Smooth muscle cell (in vitro differentiated cells): ENCODE measurements at regions not wholly inside any gene's neighbourhood (a gene's known extent, or its start where the extent isn't known, plus 50 kb on each side); places are given as distances from the start of the nearest gene placed in this dataset.

Experiments
- DNase-seq: peaks from one replicate; lab custom pipeline; 2025; ENCODE audit not compliant: unreplicated experiment; lab: John Stamatoyannopoulos, UW
- H2AFZ ChIP-seq: fragments of 200-600 bp; sonication (generic); 2 replicates; pipeline ENCODE4 v1.6.0; 2016; ENCODE audit warnings: antibody characterized with exemption, low read depth, mild to moderate bottlenecking
- H3F3A ChIP-seq: fragments of 200-600 bp; sonication (generic); 2 replicates; pipeline ENCODE4 v1.6.0; 2017; ENCODE audit warnings: antibody characterized with exemption, low read depth
- H3K27ac ChIP-seq: fragments of 200-600 bp; sonication (generic); 2 replicates; pipeline ENCODE4 v1.5.1; 2016; ENCODE audit warnings: low read depth, mild to moderate bottlenecking
- H3K27me3 ChIP-seq: fragments of 200-600 bp; sonication (generic); 2 replicates; pipeline ENCODE4 v1.6.1; 2016; ENCODE audit warnings: low read depth, mild to moderate bottlenecking
- H3K36me3 ChIP-seq: fragments of 200-600 bp; sonication (generic); 2 replicates; pipeline ENCODE4 v1.5.1; 2016; ENCODE audit warnings: low read depth
- H3K4me1 ChIP-seq: fragments of 200-600 bp; sonication (generic); 2 replicates; pipeline ENCODE4 v1.5.1; 2016; ENCODE audit warnings: low read depth
- H3K4me2 ChIP-seq: fragments of 200-600 bp; sonication (generic); 2 replicates; pipeline ENCODE4 v1.6.0; 2016; ENCODE audit warnings: mild to moderate bottlenecking
- H3K4me3 ChIP-seq: fragments of 200-600 bp; sonication (generic); 2 replicates; pipeline ENCODE4 v1.5.1; 2016; ENCODE audit warnings: mild to moderate bottlenecking
- H3K79me2 ChIP-seq: fragments of 200-600 bp; sonication (generic); 2 replicates; pipeline ENCODE4 v1.6.0; 2016; ENCODE audit warnings: low read depth, mild to moderate bottlenecking
- H3K9ac ChIP-seq: fragments of 200-600 bp; sonication (generic); 2 replicates; pipeline ENCODE4 v1.6.0; 2016; ENCODE audit warnings: low read depth
- H3K9me3 ChIP-seq: fragments of 200-600 bp; sonication (generic); replicated peaks from 2 replicates; pipeline ENCODE4 v1.5.1; 2016; ENCODE audit warnings: low read depth
- H4K20me1 ChIP-seq: fragments of 200-600 bp; sonication (generic); 2 replicates; pipeline ENCODE4 v1.6.0; 2016; ENCODE audit warnings: low read depth
- WGBS: methylation state at CpG from one replicate; pipeline ENCODE4 v1.1.7; 2016; ENCODE audit warnings: low lambda C conversion rate; 5-methylcytosine and 5-hydroxymethylcytosine counted together
- TF ChIP-seq, protein P1 (sequence below): fragments of 200-600 bp; sonication (generic); IDR thresholded peaks from 2 replicates; pipeline ENCODE4 v1.5.1; 2017; ENCODE audit warnings: borderline replicate concordance, mild to moderate bottlenecking, antibody characterized with exemption; ENCODE audit not compliant: insufficient read depth, poor library complexity, severe bottlenecking

- H3K4me2 ChIP-seq = no peak overlapping the region
- no peak overlapping the region for H3K4me3 ChIP-seq
- no peaks in the 10 kb centered on the region for H3K79me2 ChIP-seq
- no peaks in the 10 kb centered on the region for H3K27me3 ChIP-seq
- no peaks in the 10 kb centered on the region for H3F3A ChIP-seq
- TF ChIP-seq, protein P1, sequence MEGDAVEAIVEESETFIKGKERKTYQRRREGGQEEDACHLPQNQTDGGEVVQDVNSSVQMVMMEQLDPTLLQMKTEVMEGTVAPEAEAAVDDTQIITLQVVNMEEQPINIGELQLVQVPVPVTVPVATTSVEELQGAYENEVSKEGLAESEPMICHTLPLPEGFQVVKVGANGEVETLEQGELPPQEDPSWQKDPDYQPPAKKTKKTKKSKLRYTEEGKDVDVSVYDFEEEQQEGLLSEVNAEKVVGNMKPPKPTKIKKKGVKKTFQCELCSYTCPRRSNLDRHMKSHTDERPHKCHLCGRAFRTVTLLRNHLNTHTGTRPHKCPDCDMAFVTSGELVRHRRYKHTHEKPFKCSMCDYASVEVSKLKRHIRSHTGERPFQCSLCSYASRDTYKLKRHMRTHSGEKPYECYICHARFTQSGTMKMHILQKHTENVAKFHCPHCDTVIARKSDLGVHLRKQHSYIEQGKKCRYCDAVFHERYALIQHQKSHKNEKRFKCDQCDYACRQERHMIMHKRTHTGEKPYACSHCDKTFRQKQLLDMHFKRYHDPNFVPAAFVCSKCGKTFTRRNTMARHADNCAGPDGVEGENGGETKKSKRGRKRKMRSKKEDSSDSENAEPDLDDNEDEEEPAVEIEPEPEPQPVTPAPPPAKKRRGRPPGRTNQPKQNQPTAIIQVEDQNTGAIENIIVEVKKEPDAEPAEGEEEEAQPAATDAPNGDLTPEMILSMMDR = no peak
- H3K9ac ChIP-seq = no peak overlapping the region
- DNase-seq = no peak
- no peak overlapping the region for H2AFZ ChIP-seq
- WGBS = 90% methylated on average over 1 of the region's 1 CpG
- no peaks in the 10 kb centered on the region for H3K36me3 ChIP-seq
- no peaks in the 10 kb centered on the region for H3K4me1 ChIP-seq
- H3K9me3 ChIP-seq = no peaks in the 10 kb centered on the region
- H4K20me1 ChIP-seq = no peaks in the 10 kb centered on the region
- no peak overlapping the region for H3K27ac ChIP-seq
Measured at GRCh38 chr7:46237466-46237865, 316.4 kb upstream of the IGFBP3 start.

- Histone ChIP-seq H4K20me1 (no peaks in the 10 kb centered on the region), H3K79me2 (no peaks in the 10 kb centered on the region), H3K27me3 (no peaks in the 10 kb centered on the region), H3K9me3 (no peaks in the 10 kb centered on the region), H2AFZ (no peak overlapping the region), H3K4me3 (no peak overlapping the region), H3K4me2 (no peak overlapping the region), H3K4me1 (peaks cover 13% of the 10 kb centered on the region), H3K27ac (no peak overlapping the region), H3F3A (peaks cover 13% of the 10 kb centered on the region), H3K36me3 (no peaks in the 10 kb centered on the region), H3K9ac (no peak overlapping the region)
- 89% methylated on average over 1 of the region's 1 CpG for WGBS
- no peak for DNase-seq
- TF ChIP-seq, protein P1 = no peak
Measured at GRCh38 chr7:46233585-46234329, 312.7 kb upstream of the IGFBP3 start.

- no peak for DNase-seq
- Histone ChIP-seq H3K4me2 (peak overlapping the region; percentile 33), H3K4me1 (peaks cover 13% of the 10 kb centered on the region), H3K79me2 (no peaks in the 10 kb centered on the region), H3K4me3 (no peak overlapping the region), H2AFZ (no peak overlapping the region), H3F3A (peaks cover 13% of the 10 kb centered on the region), H4K20me1 (no peaks in the 10 kb centered on the region), H3K27ac (peak overlapping the region; percentile 98), H3K9me3 (no peaks in the 10 kb centered on the region), H3K27me3 (no peaks in the 10 kb centered on the region), H3K9ac (peak overlapping the region; percentile 40), H3K36me3 (no peaks in the 10 kb centered on the region)
- TF ChIP-seq, protein P1 = no peak
Measured at GRCh38 chr7:46230990-46231305, 309.9 kb upstream of the IGFBP3 start.
